ENCODE measurements at regions not wholly inside any gene's neighbourhood (a gene's known extent, or its start where the extent isn't known, plus 50 kb on each side); places are given as distances from the start of the nearest gene placed in this dataset.

- no peak for TF ChIP-seq TCF7L2 (IDR thresholded peaks at IDR 0.05; ENCODE audit: low read depth, low read length)
- TF ChIP-seq REST (IDR thresholded peaks at IDR 0.05; ENCODE audit: insufficient read depth in 1 of 2, low read depth in 2 of 2, low read length in 1 of 2) = no peak
- TF ChIP-seq, protein P1, sequence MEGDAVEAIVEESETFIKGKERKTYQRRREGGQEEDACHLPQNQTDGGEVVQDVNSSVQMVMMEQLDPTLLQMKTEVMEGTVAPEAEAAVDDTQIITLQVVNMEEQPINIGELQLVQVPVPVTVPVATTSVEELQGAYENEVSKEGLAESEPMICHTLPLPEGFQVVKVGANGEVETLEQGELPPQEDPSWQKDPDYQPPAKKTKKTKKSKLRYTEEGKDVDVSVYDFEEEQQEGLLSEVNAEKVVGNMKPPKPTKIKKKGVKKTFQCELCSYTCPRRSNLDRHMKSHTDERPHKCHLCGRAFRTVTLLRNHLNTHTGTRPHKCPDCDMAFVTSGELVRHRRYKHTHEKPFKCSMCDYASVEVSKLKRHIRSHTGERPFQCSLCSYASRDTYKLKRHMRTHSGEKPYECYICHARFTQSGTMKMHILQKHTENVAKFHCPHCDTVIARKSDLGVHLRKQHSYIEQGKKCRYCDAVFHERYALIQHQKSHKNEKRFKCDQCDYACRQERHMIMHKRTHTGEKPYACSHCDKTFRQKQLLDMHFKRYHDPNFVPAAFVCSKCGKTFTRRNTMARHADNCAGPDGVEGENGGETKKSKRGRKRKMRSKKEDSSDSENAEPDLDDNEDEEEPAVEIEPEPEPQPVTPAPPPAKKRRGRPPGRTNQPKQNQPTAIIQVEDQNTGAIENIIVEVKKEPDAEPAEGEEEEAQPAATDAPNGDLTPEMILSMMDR (IDR thresholded peaks at IDR 0.05) = no peak
- no peak for TF ChIP-seq SIN3A (IDR thresholded peaks at IDR 0.05; ENCODE audit: borderline replicate concordance, insufficient read depth, low read depth, low read length)
- no peak for TF ChIP-seq POLR2AphosphoS5 (IDR thresholded peaks at IDR 0.05; ENCODE audit: low read depth, low read length)
- H3K36me3 ChIP-seq (ENCODE audit: control insufficient read depth, insufficient read depth, low read length) = no peaks in the 10 kb centered on the region
- H3K27me3 ChIP-seq (ENCODE audit: control insufficient read depth, insufficient read depth, low read length) = no peaks in the 10 kb centered on the region
- in situ Hi-C loops (cut with HindIII; ENCODE audit: low pct_unique_long_range_greater_than_20kb, low sequenced_read_pairs) (no loop called here), intact Hi-C loops (cut with micrococcal nuclease; ENCODE audit: unreplicated experiment) (no loop called here)
- no peaks in the 10 kb centered on the region for H3K9me3 ChIP-seq (ENCODE audit: control insufficient read depth, insufficient read depth, low read depth, low read length)
- no peak for ATAC-seq
- no TSS peak for BruUV-seq (replicated peaks)
- no peak for DNase-seq (ENCODE audit: low read depth, low spot score)
- CTCF ChIA-PET = no interaction called here
- no peak overlapping the region for H3K27ac ChIP-seq (ENCODE audit: low read length)
- no peak overlapping the region for H3K4me3 ChIP-seq (ENCODE audit: low read depth in 2 of 2, low read length in 2 of 2)
- POLR2A ChIA-PET = no interaction called here
- H3K4me1 ChIP-seq (ENCODE audit: control insufficient read depth, insufficient read depth, low read length) = no peaks in the 10 kb centered on the region
Measured at GRCh38 chr2:42875880-42876279, 83.5 kb upstream of the HAAO start.

DNA sequence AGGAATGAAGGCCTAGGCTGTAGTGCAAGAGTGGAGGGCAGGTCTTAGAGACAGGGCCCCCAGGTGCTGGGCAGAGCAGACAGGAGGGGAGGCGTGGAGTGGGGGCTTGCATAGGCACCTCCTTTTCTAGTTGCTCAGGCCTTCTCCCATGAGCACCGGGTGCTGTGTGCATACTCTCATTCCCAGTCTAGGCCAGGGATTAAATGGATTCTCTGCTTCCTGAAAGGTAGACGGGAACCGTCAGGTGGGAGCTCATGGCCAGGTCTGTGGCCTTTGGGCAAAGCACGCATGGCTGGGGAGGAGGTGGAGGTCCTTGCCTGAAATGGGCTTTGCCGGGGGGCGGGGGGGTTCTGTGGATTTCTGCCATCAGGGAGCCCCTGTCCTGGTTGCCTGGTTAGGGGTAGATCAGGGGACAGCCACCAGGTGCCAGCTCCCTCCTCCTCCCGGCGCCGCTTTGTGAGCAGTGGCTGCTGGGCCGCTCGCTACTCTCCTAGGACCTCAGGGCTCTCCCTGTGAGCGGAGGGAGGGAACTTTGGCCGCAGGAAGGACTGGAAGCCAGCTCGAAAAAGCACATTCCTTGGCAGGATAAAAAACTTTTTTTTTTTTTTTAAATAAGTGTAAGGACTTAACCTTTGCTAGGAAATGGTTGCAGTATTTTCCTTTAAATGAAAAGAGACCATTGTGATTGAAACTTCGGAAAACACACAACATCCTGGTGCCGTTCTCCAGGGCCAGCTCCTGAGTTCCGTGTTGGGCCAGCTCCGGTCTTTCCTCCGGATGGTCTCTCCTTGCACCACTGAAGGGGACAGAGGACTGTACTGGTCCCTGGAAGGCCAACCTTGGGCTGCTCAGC lies 82.8 kb upstream of the HAAO start:
- BruUV-seq (replicated peaks) = no TSS peak
- H3K27ac ChIP-seq (ENCODE audit: low read length) = no peak overlapping the region
- ATAC-seq (no peak), DNase-seq (ENCODE audit: low read depth, low spot score) (no peak)
- H3K4me3 ChIP-seq (ENCODE audit: low read depth in 2 of 2, low read length in 2 of 2) = no peak overlapping the region
- H3K27me3 ChIP-seq (ENCODE audit: control insufficient read depth, insufficient read depth, low read length) = no peaks in the 10 kb centered on the region
- H3K9me3 ChIP-seq (ENCODE audit: control insufficient read depth, insufficient read depth, low read depth, low read length) = no peaks in the 10 kb centered on the region
- no peaks in the 10 kb centered on the region for H3K4me1 ChIP-seq (ENCODE audit: control insufficient read depth, insufficient read depth, low read length)
- intact Hi-C loops (cut with micrococcal nuclease; ENCODE audit: unreplicated experiment) = no loop called here
- no peak for TF ChIP-seq SIN3A (IDR thresholded peaks at IDR 0.05; ENCODE audit: borderline replicate concordance, insufficient read depth, low read depth, low read length)
- TF ChIP-seq, protein P1 (IDR thresholded peaks at IDR 0.05) = no peak
- TF ChIP-seq POLR2AphosphoS5 (IDR thresholded peaks at IDR 0.05; ENCODE audit: low read depth, low read length) = no peak
- TF ChIP-seq TCF7L2 (IDR thresholded peaks at IDR 0.05; ENCODE audit: low read depth, low read length) = no peak
- TF ChIP-seq REST (IDR thresholded peaks at IDR 0.05; ENCODE audit: insufficient read depth in 1 of 2, low read depth in 2 of 2, low read length in 1 of 2) = no peak
- ChIA-PET POLR2A (interaction anchor here (0.5 to 0.7 kb wide), 2 partner anchors 12 to 715 kb away, joined by 4 to 6 read pairs; no protein-coding TSS in a partner anchor), CTCF (no interaction called here)
- in situ Hi-C loops (cut with HindIII; ENCODE audit: low pct_unique_long_range_greater_than_20kb, low sequenced_read_pairs) = no loop called here
- H3K36me3 ChIP-seq (ENCODE audit: control insufficient read depth, insufficient read depth, low read length) = no peaks in the 10 kb centered on the region

Measured in Panc1 (cell line).